HUES6 (cell line): ENCODE measurements at regions not wholly inside any gene's neighbourhood (a gene's known extent, or its start where the extent isn't known, plus 50 kb on each side); places are given as distances from the start of the nearest gene placed in this dataset.

Experiments used
- H3K27ac ChIP-seq: 2 replicates; pipeline ENCODE4 v1.7.0; 2013; ENCODE audit warnings: low read depth, mild to moderate bottlenecking, low read length, inconsistent platforms
- H3K27me3 ChIP-seq: 2 replicates; pipeline ENCODE4 v1.6.1; 2013; ENCODE audit warnings: low read length; ENCODE audit not compliant: control insufficient read depth, insufficient read depth
- H3K36me3 ChIP-seq: 2 replicates; pipeline ENCODE4 v1.6.1; 2013; ENCODE audit warnings: low read length; ENCODE audit not compliant: control insufficient read depth, insufficient read depth
- H3K4me1 ChIP-seq: 2 replicates; pipeline ENCODE4 v1.6.1; 2013; ENCODE audit warnings: low read length; ENCODE audit not compliant: control insufficient read depth, insufficient read depth
- H3K4me3 ChIP-seq: 2 replicates; pipeline ENCODE4 v1.5.1; 2013; ENCODE audit warnings: low read depth, low read length
- H3K9ac ChIP-seq: one replicate; pipeline ENCODE4 v1.6.1; 2013; ENCODE audit warnings: mild to moderate bottlenecking, low read length
- H3K9me3 ChIP-seq: 2 replicates; pipeline ENCODE4 v1.6.1; 2013; ENCODE audit warnings: low read depth, low read length; ENCODE audit not compliant: control insufficient read depth, insufficient read depth

GRCh38 chr16:26531290-26531730 is 535.4 kb upstream of the C16orf82 start:
- Histone ChIP-seq H3K9ac (no peak overlapping the region), H3K9me3 (no peaks in the 10 kb centered on the region)

GRCh38 chr16:26532456-26532855 is 534.3 kb upstream of the C16orf82 start:
- Histone ChIP-seq H3K27ac (no peak overlapping the region), H3K4me1 (peaks cover 6% of the 10 kb centered on the region), H3K9me3 (no peaks in the 10 kb centered on the region), H3K4me3 (no peak overlapping the region), H3K36me3 (no peaks in the 10 kb centered on the region), H3K27me3 (no peaks in the 10 kb centered on the region), H3K9ac (no peak overlapping the region)

More at GRCh38 chr16:26531290-26531730, 535.4 kb upstream of the C16orf82 start:
- no peak overlapping the region for H3K4me3 ChIP-seq
- no peaks in the 10 kb centered on the region for H3K27me3 ChIP-seq
- H3K27ac ChIP-seq, result no peak overlapping the region
- H3K36me3 ChIP-seq, result no peaks in the 10 kb centered on the region
- peaks cover 6% of the 10 kb centered on the region for H3K4me1 ChIP-seq

GRCh38 chr16:26542198-26542597 is 524.5 kb upstream of the C16orf82 start:
- peaks cover 2% of the 10 kb centered on the region; the same call in 1 of the 2 replicates for H3K27me3 ChIP-seq
- no peaks in the 10 kb centered on the region for H3K4me1 ChIP-seq
- H3K27ac ChIP-seq, result no peak overlapping the region
- H3K9me3 ChIP-seq, result peaks cover 10% of the 10 kb centered on the region
- H3K4me3 ChIP-seq, result no peak overlapping the region
- H3K9ac ChIP-seq, result no peak overlapping the region
- H3K36me3 ChIP-seq, result no peaks in the 10 kb centered on the region

- peaks cover 2% of the 10 kb centered on the region; the same call in 1 of the 2 replicates for H3K27me3 ChIP-seq
- H3K4me1 ChIP-seq, result peaks cover 11% of the 10 kb centered on the region
- no peaks in the 10 kb centered on the region for H3K36me3 ChIP-seq
- no peak overlapping the region for H3K27ac ChIP-seq
- H3K9me3 ChIP-seq, result peaks cover 10% of the 10 kb centered on the region
- H3K9ac ChIP-seq, result no peak overlapping the region
- no peak overlapping the region for H3K4me3 ChIP-seq
These were observed 520.2 kb upstream of the C16orf82 start for GRCh38 chr16:26546573-26546972.

GRCh38 chr16:26547681-26548080 is 519.0 kb upstream of the C16orf82 start:
- Histone ChIP-seq H3K4me3 (no peak overlapping the region), H3K27me3 (peaks cover 2% of the 10 kb centered on the region; the same call in 1 of the 2 replicates), H3K27ac (no peak overlapping the region), H3K36me3 (no peaks in the 10 kb centered on the region), H3K9ac (no peak overlapping the region), H3K9me3 (peaks cover 3% of the 10 kb centered on the region; the same call in 1 of the 2 replicates), H3K4me1 (peaks cover 11% of the 10 kb centered on the region)

GRCh38 chr16:26550111-26550610 is 516.6 kb upstream of the C16orf82 start:
- no peaks in the 10 kb centered on the region for H3K9me3 ChIP-seq
- H3K4me1 ChIP-seq, result peaks cover 11% of the 10 kb centered on the region
- no peaks in the 10 kb centered on the region for H3K36me3 ChIP-seq
- H3K27ac ChIP-seq, result no peak overlapping the region
- H3K4me3 ChIP-seq, result no peak overlapping the region
- no peak overlapping the region for H3K9ac ChIP-seq
- peaks cover 2% of the 10 kb centered on the region; the same call in 1 of the 2 replicates for H3K27me3 ChIP-seq

- Histone ChIP-seq H3K9me3 (no peaks in the 10 kb centered on the region), H3K27me3 (no peaks in the 10 kb centered on the region), H3K36me3 (no peaks in the 10 kb centered on the region), H3K4me3 (no peak overlapping the region), H3K27ac (no peak overlapping the region), H3K4me1 (peaks cover 11% of the 10 kb centered on the region), H3K9ac (no peak overlapping the region)
These were observed 512.7 kb upstream of the C16orf82 start for GRCh38 chr16:26554030-26554429.

GRCh38 chr16:26561303-26561702 is 505.4 kb upstream of the C16orf82 start:
- H3K36me3 ChIP-seq, result no peaks in the 10 kb centered on the region
- no peaks in the 10 kb centered on the region for H3K4me1 ChIP-seq
- no peak overlapping the region for H3K27ac ChIP-seq
- no peaks in the 10 kb centered on the region for H3K9me3 ChIP-seq
- H3K4me3 ChIP-seq, result no peak overlapping the region
- no peaks in the 10 kb centered on the region for H3K27me3 ChIP-seq
- no peak overlapping the region for H3K9ac ChIP-seq

- no peaks in the 10 kb centered on the region for H3K27me3 ChIP-seq
- no peak overlapping the region for H3K4me3 ChIP-seq
- no peaks in the 10 kb centered on the region for H3K9me3 ChIP-seq
- no peaks in the 10 kb centered on the region for H3K36me3 ChIP-seq
- no peak overlapping the region for H3K9ac ChIP-seq
- H3K27ac ChIP-seq, result no peak overlapping the region
- H3K4me1 ChIP-seq, result no peaks in the 10 kb centered on the region
These were observed 503.7 kb upstream of the C16orf82 start for GRCh38 chr16:26563018-26563417.

GRCh38 chr16:26567356-26567755 is 499.4 kb upstream of the C16orf82 start:
- Histone ChIP-seq H3K4me1 (no peaks in the 10 kb centered on the region), H3K36me3 (no peaks in the 10 kb centered on the region), H3K27me3 (no peaks in the 10 kb centered on the region), H3K9ac (no peak overlapping the region), H3K4me3 (no peak overlapping the region), H3K9me3 (no peaks in the 10 kb centered on the region), H3K27ac (no peak overlapping the region)

- Histone ChIP-seq H3K4me1 (no peaks in the 10 kb centered on the region), H3K27me3 (no peaks in the 10 kb centered on the region), H3K9me3 (peaks cover 4% of the 10 kb centered on the region; the same call in 1 of the 2 replicates), H3K27ac (no peak overlapping the region), H3K36me3 (no peaks in the 10 kb centered on the region), H3K9ac (no peak overlapping the region), H3K4me3 (no peak overlapping the region)
These were observed 496.9 kb upstream of the C16orf82 start for GRCh38 chr16:26569793-26570192.
